NOMO-1 treated with DMSO at 0.1 percent for 48 hours (cell line): ENCODE measurements at regions not wholly inside any gene's neighbourhood (a gene's known extent, or its start where the extent isn't known, plus 50 kb on each side); places are given as distances from the start of the nearest gene placed in this dataset.

Experiments used
- DNase-seq: peaks from one replicate; lab custom pipeline; 2025; ENCODE audit not compliant: unreplicated experiment; lab: John Stamatoyannopoulos, UW

GRCh38 chr3:99542767-99543518 lies 95.5 kb upstream of the COL8A1 start:
- DNase-seq: no peak

DNA sequence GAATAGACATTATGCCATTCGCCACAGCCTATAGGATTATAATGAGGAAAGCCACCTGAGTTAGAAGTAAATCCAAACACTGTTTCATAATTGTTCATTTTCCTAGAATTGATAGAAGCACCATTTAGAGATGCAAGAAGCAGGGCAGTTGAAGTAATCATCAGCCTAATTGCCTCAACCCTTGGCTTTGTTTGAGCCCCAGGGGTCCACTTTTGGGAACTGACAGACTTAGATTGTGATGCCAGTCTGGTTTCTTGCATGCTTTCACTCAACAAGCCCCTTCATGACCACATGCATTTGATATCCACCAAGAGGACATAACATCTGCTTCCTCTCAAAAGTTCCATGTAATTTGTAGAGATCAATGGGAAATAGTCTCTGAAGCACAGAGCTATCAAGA lies 97.2 kb upstream of the COL8A1 start:
- DNase-seq: no peak

GRCh38 chr3:99537416-99537815 lies 101.0 kb upstream of the COL8A1 start:
- no peak for DNase-seq

GRCh38 chr3:99536555-99537314 lies 101.7 kb upstream of the COL8A1 start:
- no peak for DNase-seq

GRCh38 chr3:99534951-99535704 lies 103.3 kb upstream of the COL8A1 start:
- DNase-seq: no peak

DNA sequence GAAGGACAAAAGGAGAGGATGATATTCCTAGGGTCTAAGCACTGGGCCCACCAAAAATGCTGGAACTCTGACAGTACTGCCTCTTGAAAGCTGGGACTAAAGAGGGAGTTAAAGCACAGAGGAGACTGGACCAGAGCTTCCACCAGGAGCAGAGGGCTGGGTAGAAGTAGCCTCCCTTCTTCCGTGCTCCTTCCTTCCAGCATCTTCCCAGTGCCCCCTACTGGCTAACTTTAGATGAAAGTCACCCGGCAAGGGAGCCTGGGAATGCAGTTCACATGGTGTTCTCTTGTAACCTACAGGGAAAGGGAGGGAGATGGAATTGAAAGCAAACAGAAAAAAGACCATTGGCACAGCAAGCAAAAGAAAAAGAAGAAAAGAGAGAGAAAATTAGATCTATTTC lies 106.1 kb upstream of the COL8A1 start:
- DNase-seq: peak; percentile 26

DNA sequence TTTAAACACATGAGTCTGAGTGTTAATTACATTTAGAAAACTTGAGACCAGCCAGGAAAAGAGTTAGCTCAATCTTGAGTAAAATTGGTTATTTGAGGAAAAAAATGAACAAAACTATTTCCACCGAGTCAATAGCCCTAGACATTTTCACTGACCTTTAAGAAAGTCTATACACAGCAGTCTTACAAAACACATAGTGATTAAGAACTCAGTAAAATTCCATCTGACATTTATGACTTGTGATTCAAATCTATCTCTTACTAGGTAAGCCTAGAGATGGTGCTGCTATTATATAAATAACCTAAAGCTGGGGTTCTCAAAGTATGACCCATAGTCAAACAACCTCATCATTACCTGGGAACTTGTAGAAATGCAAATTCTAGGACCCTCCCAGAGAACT lies 109.1 kb upstream of the COL8A1 start:
- DNase-seq: no peak

- no peak for DNase-seq
These were observed 111.5 kb upstream of the COL8A1 start for GRCh38 chr3:99526921-99527320.

DNA sequence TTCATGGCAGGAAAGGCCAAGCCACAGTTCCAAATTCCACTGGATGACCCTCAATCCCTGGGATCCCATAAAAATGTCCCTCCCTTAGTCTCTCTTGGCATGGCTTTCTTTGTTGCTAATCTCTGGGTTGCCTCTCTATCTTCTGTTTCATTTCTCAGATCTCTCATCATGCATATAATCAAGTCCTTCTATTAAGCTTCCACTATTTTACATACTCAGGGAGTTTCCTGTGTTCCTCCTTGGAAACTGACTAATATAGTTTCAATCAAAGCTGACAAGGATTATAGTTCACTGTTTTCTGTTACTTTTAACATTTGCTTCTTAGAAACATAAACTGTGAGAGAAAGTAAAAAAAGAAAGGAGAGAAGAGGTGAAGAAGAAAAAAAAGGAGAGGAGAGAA lies 113.8 kb upstream of the COL8A1 start:
- DNase-seq: no peak

- DNase-seq: no peak
These were observed 114.8 kb upstream of the COL8A1 start for GRCh38 chr3:99523431-99524127.

DNA sequence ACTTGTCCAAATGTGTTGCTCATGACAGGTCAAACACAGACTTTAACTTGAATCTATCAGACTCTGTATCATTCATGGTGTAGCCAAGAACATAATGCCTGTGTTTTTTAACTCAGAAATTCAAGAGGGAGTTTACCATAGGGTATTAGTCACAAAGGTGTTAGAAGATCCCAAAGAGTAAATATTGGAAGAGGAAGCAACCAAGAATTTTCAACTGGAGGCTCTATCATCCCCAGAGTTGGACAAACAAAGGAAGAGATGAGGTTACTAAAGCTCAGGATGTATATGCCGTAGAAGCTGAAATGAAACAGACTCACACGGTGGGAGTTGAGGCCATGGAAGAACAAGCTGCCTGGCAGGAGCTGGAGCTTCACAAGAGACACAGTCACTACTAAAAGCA lies 116.2 kb upstream of the COL8A1 start:
- no peak for DNase-seq

DNA sequence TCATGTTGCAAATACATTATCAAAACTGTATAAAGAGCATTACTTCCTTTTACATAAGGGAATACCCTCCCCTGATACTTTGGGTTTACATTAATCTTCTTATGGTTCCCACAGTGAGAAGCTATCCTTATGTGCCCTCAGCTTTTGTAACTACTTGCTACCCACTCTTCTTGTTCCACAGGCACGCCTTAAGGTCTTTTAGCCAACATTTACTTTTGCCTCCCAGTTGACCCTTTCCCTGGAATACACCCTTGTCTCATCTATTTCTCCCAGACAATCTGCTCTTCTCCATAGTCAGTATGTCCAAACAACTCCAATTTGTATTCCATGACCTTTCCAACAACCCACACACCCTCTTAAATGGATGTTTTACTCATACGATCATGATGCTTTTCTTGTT lies 116.8 kb upstream of the COL8A1 start:
- no peak for DNase-seq

DNA sequence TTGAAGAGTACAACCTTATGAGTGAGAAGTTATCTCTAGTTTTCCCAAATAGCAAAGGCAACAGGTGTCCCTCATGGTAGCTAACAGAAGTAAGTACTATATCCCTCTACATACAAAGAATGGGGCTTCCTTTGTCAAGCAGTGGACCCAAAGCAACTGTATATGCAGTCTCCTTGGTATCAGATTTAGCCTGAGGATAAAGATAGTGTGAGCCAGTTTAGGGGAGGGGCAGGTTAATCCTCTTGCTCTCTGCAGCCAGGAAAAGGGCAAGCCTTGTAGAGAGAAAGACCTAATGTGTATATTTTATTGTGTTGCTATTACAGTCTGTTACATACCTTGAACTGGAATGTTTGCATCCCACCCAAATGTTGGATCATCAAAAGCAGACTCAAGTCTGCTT lies 117.9 kb upstream of the COL8A1 start:
- no peak for DNase-seq

- no peak for DNase-seq
These were observed 121.5 kb upstream of the COL8A1 start for GRCh38 chr3:99516936-99517335.

GRCh38 chr3:99515891-99516290 lies 122.5 kb upstream of the COL8A1 start:
- no peak for DNase-seq

DNA sequence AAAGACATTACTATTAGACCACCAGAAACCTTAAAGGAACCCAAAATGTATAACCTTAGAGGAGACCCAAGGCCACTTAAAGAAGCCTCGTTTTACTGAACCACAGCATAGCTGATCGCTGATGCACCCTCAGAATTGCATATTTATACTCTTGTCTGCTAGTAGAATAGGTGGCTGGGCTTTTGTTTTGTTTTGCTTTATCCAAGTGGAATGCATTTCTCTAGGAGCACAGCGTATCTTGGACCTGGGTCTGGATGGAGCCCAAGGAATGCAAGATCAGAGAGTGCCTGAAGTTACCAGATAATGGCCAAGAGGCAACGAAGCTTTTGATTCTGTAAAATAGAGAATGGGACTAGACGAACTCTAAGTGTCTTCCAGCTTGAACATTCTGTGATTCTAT lies 129.2 kb upstream of the COL8A1 start:
- DNase-seq: no peak

- DNase-seq: no peak
These were observed 130.2 kb upstream of the COL8A1 start for GRCh38 chr3:99508191-99508590.

DNA sequence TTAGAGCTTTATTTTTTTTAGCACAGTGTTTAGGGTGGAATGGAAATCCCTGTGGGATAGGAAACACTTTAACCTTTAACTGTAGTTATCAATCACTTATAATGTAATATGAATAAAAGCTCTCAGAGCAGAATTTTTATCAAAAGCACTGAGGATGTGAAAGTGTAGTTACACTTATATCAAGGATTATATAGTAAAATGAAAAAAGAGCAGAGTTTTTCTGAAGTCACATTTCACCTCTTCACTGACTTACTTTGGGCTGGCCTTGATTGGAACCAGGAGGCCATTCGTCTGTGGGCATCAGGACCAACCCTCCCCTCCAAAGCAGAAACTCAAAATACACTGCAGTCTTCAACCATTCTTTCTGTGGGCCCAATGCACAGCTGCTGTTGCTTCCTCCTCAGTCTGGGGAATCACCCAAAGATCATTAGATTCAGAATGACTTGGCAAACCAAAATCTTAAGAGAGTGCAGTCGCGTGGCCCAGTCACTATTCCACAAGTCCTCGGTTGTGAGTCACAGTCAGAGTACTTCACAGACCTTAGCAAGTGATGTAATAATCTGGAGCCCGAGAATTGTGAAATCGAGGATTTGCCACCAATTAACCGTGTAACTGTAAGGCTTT lies 132.6 kb upstream of the COL8A1 start:
- peak; percentile 96 for DNase-seq

DNA sequence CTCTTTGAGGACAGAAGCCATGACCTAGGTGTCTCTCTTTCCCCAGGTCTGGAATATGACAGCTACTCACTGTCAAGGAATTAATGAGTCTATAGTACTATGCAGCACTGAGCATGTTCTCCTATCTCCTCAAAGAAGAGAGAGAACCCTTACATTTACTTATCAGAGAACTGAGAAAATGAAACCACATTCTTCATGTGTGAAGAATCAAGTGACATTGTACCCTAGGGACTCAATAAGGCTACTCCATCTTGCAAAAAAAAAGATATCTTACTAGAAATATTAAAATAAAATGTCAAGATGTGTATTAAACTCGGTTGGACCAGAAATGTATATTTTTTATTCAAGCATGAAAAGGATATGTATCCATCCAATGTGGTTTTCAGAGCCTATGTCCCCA lies 133.2 kb upstream of the COL8A1 start:
- no peak for DNase-seq

DNA sequence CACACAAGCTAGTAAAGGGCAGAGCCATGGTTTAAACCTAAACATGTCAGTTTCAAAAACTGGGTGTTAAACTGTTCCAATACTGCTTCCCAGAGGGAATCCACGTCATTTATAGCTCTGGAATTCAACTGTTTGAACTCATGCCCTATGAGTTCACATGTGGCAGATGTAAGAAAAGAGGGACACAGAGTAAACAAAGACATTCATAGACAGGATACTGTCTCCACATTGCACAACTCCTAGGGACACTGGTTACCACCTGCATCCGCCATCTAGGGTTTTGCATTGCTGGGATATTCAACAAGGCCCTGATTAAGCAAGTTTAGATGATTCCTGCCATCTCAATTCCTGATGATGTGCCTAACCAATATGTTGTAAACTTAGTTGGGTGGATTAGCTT lies 134.1 kb upstream of the COL8A1 start:
- DNase-seq: no peak

DNA sequence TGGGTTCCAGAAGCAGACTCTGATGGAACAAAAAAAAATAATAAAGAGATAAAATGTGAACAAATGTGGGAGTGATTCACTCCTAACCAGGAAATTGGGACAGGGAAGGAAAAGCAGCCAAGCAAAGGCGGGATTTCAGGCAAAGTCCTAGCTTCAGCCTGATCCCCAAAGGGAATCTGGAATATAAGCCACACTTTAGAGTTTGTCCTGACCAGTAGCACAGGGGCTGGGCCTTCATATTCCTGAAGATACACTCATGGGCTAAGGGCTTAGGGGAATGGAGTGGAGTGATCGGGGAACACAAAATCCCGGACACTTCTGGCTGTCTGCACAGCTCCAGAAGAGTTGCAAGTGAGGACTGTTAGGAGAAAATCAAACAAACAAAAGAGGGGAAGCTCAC lies 135.0 kb upstream of the COL8A1 start:
- DNase-seq: no peak
